Right atrium auricular region (tissue), 2 donors: ENCODE measurements at regions not wholly inside any gene's neighbourhood (a gene's known extent, or its start where the extent isn't known, plus 50 kb on each side); places are given as distances from the start of the nearest gene placed in this dataset.

Experiments used
- DNase-seq: peaks from one replicate; pipeline ENCODE4 v3.0.0-alpha.2; 2019; ENCODE audit warnings: low spot score
- H3K27ac ChIP-seq, 2 donors: fragments of 200-600 bp; sonication (generic); 1 replicate in 1 of 2; 2 replicates in 1 of 2; pipeline ENCODE4 v1.5.1; 2016 to 2019
- H3K27me3 ChIP-seq, 2 donors: fragments of 200-600 bp; sonication (generic); one replicate each; pipeline versions ENCODE4 v1.5.1 to v1.6.0; 2017 to 2019
- H3K36me3 ChIP-seq: fragments of 200-600 bp; sonication (generic); one replicate; pipeline ENCODE4 v1.5.1; 2016
- H3K4me1 ChIP-seq, 2 donors: fragments of 200-600 bp; sonication (generic); one replicate each; pipeline versions ENCODE4 v1.5.1 to v1.6.0; 2017 to 2019
- H3K4me3 ChIP-seq, 2 donors: fragments of 200-600 bp; sonication (generic); 1 replicate in 1 of 2; 2 replicates in 1 of 2; pipeline ENCODE4 v1.5.1; 2017 to 2019; ENCODE audit warnings: mild to moderate bottlenecking in 1 of 2, moderate library complexity in 1 of 2
- H3K9me3 ChIP-seq, 2 donors: fragments of 200-600 bp; sonication (generic); one replicate each; pipeline ENCODE4 v1.5.1; 2019
- TF ChIP-seq, protein P1 (sequence below), 2 donors: fragments of 200-600 bp; sonication (generic); IDR thresholded peaks; one replicate each; pipeline ENCODE4 v1.5.1; 2019; ENCODE audit warnings: antibody characterized with exemption in 2 of 2

GRCh38 chr10:28744069-28744768 lies 66.9 kb downstream of the BAMBI start:
- Histone ChIP-seq H3K4me1 (no peaks in the 10 kb centered on the region), H3K4me3 (no peak overlapping the region), H3K27me3 (no peaks in the 10 kb centered on the region), H3K9me3 (no peaks in the 10 kb centered on the region), H3K27ac (no peak overlapping the region), H3K36me3 (no peaks in the 10 kb centered on the region)
- no peak for DNase-seq
- TF ChIP-seq, protein P1, sequence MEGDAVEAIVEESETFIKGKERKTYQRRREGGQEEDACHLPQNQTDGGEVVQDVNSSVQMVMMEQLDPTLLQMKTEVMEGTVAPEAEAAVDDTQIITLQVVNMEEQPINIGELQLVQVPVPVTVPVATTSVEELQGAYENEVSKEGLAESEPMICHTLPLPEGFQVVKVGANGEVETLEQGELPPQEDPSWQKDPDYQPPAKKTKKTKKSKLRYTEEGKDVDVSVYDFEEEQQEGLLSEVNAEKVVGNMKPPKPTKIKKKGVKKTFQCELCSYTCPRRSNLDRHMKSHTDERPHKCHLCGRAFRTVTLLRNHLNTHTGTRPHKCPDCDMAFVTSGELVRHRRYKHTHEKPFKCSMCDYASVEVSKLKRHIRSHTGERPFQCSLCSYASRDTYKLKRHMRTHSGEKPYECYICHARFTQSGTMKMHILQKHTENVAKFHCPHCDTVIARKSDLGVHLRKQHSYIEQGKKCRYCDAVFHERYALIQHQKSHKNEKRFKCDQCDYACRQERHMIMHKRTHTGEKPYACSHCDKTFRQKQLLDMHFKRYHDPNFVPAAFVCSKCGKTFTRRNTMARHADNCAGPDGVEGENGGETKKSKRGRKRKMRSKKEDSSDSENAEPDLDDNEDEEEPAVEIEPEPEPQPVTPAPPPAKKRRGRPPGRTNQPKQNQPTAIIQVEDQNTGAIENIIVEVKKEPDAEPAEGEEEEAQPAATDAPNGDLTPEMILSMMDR (IDR thresholded peaks at IDR 0.05) = no peak

GRCh38 chr10:28754930-28755718 lies 77.8 kb downstream of the BAMBI start:
- no peak overlapping the region for H3K27ac ChIP-seq
- DNase-seq = no peak
- TF ChIP-seq, protein P1 (IDR thresholded peaks at IDR 0.05) = no peak

DNA sequence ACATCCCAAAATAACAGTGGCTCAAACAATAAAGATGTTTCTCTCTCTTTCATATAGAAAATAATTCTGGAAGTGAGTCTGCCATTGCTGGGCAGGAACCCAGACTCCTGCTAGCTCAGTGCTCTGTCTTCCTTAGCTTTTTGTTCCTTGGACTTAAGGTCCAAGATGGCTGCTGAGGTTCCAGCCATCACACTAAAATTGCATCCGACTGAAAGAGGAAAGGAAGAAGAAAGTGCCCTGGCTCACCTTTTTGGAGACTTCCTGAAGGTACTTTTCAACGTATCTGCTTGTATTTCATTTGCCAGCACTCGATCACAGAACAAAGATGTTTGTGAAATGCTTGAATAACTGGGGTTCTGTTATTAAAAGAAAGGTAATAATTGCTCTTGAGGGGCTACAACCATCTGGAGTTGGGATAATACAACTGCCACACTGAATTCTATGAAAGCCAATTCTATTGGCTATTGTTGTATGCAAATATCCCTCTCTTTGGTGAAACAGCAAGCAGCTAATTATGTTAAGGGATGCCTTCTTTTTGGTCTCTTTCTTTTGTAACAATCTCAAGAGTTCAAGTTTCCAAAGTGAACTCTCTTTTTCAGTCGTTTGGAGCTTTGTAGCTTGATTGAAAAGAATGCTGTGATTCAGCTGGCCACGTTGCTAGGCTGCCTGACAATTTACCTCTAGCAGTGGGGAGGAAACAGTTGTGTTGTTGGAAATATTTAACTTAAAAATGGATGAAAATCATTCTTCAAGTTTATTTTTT lies 83.9 kb downstream of the BAMBI start:
- no peaks in the 10 kb centered on the region for H3K4me1 ChIP-seq
- no peaks in the 10 kb centered on the region for H3K36me3 ChIP-seq
- DNase-seq = no peak
- H3K9me3 ChIP-seq = no peaks in the 10 kb centered on the region
- H3K27ac ChIP-seq = no peak overlapping the region
- H3K27me3 ChIP-seq = no peaks in the 10 kb centered on the region
- TF ChIP-seq, protein P1 (IDR thresholded peaks at IDR 0.05) = no peak
- H3K4me3 ChIP-seq = no peak overlapping the region

More at GRCh38 chr10:28754930-28755718, 77.8 kb downstream of the BAMBI start:
- Histone ChIP-seq H3K4me3 (no peak overlapping the region), H3K27me3 (no peaks in the 10 kb centered on the region), H3K4me1 (no peaks in the 10 kb centered on the region), H3K36me3 (no peaks in the 10 kb centered on the region), H3K9me3 (no peaks in the 10 kb centered on the region)

DNA sequence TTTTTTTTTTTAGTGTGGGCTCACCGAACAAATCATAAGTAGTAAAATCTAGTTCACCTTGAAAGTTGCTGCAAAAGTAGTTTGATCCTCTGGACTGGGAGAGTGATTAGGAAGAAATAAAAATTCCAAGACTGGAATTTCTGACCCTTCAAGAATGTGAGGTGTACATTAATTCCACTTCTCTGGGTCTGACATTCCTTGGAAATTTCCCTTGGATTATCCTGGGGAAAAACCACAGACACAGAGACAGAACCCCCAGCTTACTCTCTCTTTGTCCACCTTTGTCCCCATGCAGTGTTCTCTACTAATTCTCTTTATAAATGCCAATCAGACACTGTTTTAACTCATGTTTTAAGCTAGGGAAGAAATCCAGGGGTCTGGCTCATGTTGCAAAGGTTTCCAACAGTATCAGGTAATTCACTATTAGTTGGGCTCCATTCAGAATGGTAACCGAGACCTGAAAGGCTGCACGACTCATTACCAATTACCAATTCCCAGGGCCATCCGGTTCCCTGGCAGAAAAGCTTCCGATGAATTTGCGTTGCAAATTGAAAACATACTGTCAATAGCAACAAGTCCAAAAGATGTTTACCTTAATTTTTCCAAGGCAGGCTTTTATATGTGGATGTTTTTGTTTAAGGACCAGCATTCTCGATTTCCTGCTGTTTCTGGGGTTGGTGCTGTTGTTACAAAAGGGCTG lies 86.3 kb downstream of the BAMBI start:
- Histone ChIP-seq H3K9me3 (no peaks in the 10 kb centered on the region), H3K27me3 (no peaks in the 10 kb centered on the region), H3K27ac (no peak overlapping the region), H3K36me3 (no peaks in the 10 kb centered on the region), H3K4me3 (no peak overlapping the region), H3K4me1 (no peaks in the 10 kb centered on the region)
- TF ChIP-seq, protein P1 (IDR thresholded peaks at IDR 0.05) = no peak
- DNase-seq = no peak

- H3K4me3 ChIP-seq = no peak overlapping the region
- TF ChIP-seq, protein P1 (IDR thresholded peaks at IDR 0.05) = no peak
- H3K27ac ChIP-seq = no peak overlapping the region
- H3K27me3 ChIP-seq = no peaks in the 10 kb centered on the region
- DNase-seq = no peak
- H3K36me3 ChIP-seq = no peaks in the 10 kb centered on the region
- no peaks in the 10 kb centered on the region for H3K4me1 ChIP-seq
- H3K9me3 ChIP-seq = no peaks in the 10 kb centered on the region
Measured at GRCh38 chr10:28765641-28766040, 88.3 kb downstream of the BAMBI start.
